Left lung (tissue), 4 donors: ENCODE measurements at regions not wholly inside any gene's neighbourhood (a gene's known extent, or its start where the extent isn't known, plus 50 kb on each side); places are given as distances from the start of the nearest gene placed in this dataset.
A peak's percentile ranks its signal among the peaks of the same experiment; 100 is the strongest.

Source experiments
- ATAC-seq: fragments of 200-7000 bp; cut with Tn5 transposase; one replicate; pipeline ENCODE4 v1.9.1; 2020; ENCODE audit warnings: moderate library complexity
- DNase-seq, 4 donors: peaks; one replicate each; pipeline ENCODE4 v3.0.0-alpha.2; 2013 to 2020
- H3K27ac ChIP-seq, 2 donors: fragments of 200-600 bp; sonication (generic) in 1 of 2; one replicate each; pipeline versions ENCODE4 v1.5.0 to v1.8.0; 2020 to 2021
- H3K27me3 ChIP-seq, 2 donors: fragments of 200-600 bp; sonication (generic) in 1 of 2; one replicate each; pipeline versions ENCODE4 v1.5.0 to v1.8.0; 2020 to 2021
- H3K36me3 ChIP-seq, 2 donors: fragments of 200-600 bp; sonication (generic) in 1 of 2; one replicate each; pipeline versions ENCODE4 v1.5.0 to v1.8.0; 2020 to 2021
- H3K4me1 ChIP-seq, 2 donors: fragments of 200-600 bp; one replicate each; pipeline ENCODE4 v1.8.0; 2021
- H3K4me3 ChIP-seq, 2 donors: fragments of 200-600 bp; sonication (generic) in 1 of 2; one replicate each; pipeline versions ENCODE4 v1.5.0 to v1.8.0; 2020 to 2021; ENCODE audit warnings: mild to moderate bottlenecking in 1 of 2
- H3K9me3 ChIP-seq, 2 donors: fragments of 200-600 bp; sonication (generic) in 1 of 2; one replicate each; pipeline versions ENCODE4 v1.5.0 to v1.8.0; 2020 to 2021
- CTCF ChIP-seq, 2 donors: fragments of 200-600 bp; sonication (generic) in 1 of 2; IDR thresholded peaks; one replicate each; pipeline versions ENCODE4 v1.5.0 to v1.8.0; 2021; ENCODE audit warnings: antibody characterized with exemption in 2 of 2
- intact Hi-C, 2 donors: fragments of 100-400 bp; cut with DNase I; formaldehyde crosslinking; loops; one replicate each; pipeline versions ENCODE4 v1.11.2 to v1.14.2; 2022
- donor health status: DM: no; HTN: yes; CAD: no.
- donor health status: DM: no; HTN: no; CAD: no.

- H3K27me3 ChIP-seq = peaks cover 0 to 11% of the 10 kb centered on the region in 2 donors
- TF ChIP-seq CTCF (IDR thresholded peaks at IDR 0.05) = no peak
- DNase-seq (no peak), ATAC-seq (no peak)
- H3K9me3 ChIP-seq = no peaks in the 10 kb centered on the region
- no peak overlapping the region for H3K4me3 ChIP-seq
- intact Hi-C loops = no loop called here
- no peaks in the 10 kb centered on the region for H3K4me1 ChIP-seq
- no peaks in the 10 kb centered on the region for H3K36me3 ChIP-seq
- H3K27ac ChIP-seq = no peak overlapping the region
Observed at GRCh38 chr10:71082960-71083715, 129.2 kb upstream of the UNC5B start.

GRCh38 chr10:71083716-71083975 is 128.7 kb upstream of the UNC5B start:
- no peaks in the 10 kb centered on the region for H3K4me1 ChIP-seq
- TF ChIP-seq CTCF (IDR thresholded peaks at IDR 0.05) = no peak
- peak in 1 of 4 donors; percentile 4 for DNase-seq

GRCh38 chr10:71084061-71084817 is 128.1 kb upstream of the UNC5B start:
- Histone ChIP-seq H3K27ac (no peak overlapping the region), H3K36me3 (no peaks in the 10 kb centered on the region), H3K27me3 (peaks cover 0 to 11% of the 10 kb centered on the region in 2 donors), H3K4me1 (no peaks in the 10 kb centered on the region), H3K9me3 (no peaks in the 10 kb centered on the region), H3K4me3 (no peak overlapping the region)
- DNase-seq (peak in 1 of 4 donors; percentile 21), ATAC-seq (no peak)
- intact Hi-C loops = no loop called here
- TF ChIP-seq CTCF (IDR thresholded peaks at IDR 0.05) = no peak

More at GRCh38 chr10:71083716-71083975, 128.7 kb upstream of the UNC5B start:
- ATAC-seq = no peak
- no peak overlapping the region for H3K4me3 ChIP-seq
- peaks cover 0 to 11% of the 10 kb centered on the region in 2 donors for H3K27me3 ChIP-seq
- intact Hi-C loops = no loop called here
- no peaks in the 10 kb centered on the region for H3K9me3 ChIP-seq
- no peak overlapping the region for H3K27ac ChIP-seq
- H3K36me3 ChIP-seq = no peaks in the 10 kb centered on the region

GRCh38 chr10:71084818-71085126 is 127.6 kb upstream of the UNC5B start:
- Histone ChIP-seq H3K4me1 (no peaks in the 10 kb centered on the region), H3K4me3 (no peak overlapping the region), H3K27me3 (peaks cover 0 to 11% of the 10 kb centered on the region in 2 donors), H3K36me3 (no peaks in the 10 kb centered on the region), H3K27ac (no peak overlapping the region), H3K9me3 (no peaks in the 10 kb centered on the region)
- intact Hi-C loops = no loop called here
- DNase-seq (no peak), ATAC-seq (no peak)
- TF ChIP-seq CTCF (IDR thresholded peaks at IDR 0.05) = no peak

GRCh38 chr10:71085689-71086438 is 126.5 kb upstream of the UNC5B start:
- TF ChIP-seq CTCF (IDR thresholded peaks at IDR 0.05) = no peak
- no peak for ATAC-seq
- DNase-seq = peak in 1 of 4 donors; percentile 4
- Histone ChIP-seq H3K36me3 (no peaks in the 10 kb centered on the region), H3K27ac (no peak overlapping the region), H3K4me3 (no peak overlapping the region), H3K4me1 (no peaks in the 10 kb centered on the region), H3K9me3 (no peaks in the 10 kb centered on the region), H3K27me3 (peaks cover 0 to 11% of the 10 kb centered on the region in 2 donors)
- intact Hi-C loops = no loop called here
